Neural progenitor cell (in vitro differentiated cells): ENCODE measurements at regions not wholly inside any gene's neighbourhood (a gene's known extent, or its start where the extent isn't known, plus 50 kb on each side); places are given as distances from the start of the nearest gene placed in this dataset.

Experiments used
- DNase-seq: peaks from one replicate; pipeline ENCODE4 v3.0.0-alpha.2; 2016; ENCODE audit warnings: low spot score
- H2AFZ ChIP-seq: fragments of 200-600 bp; sonication (generic); replicated peaks from 2 replicates; pipeline ENCODE4 v1.6.1; 2016; ENCODE audit warnings: antibody characterized with exemption
- H3F3A ChIP-seq: fragments of 200-600 bp; sonication (generic); 2 replicates; pipeline ENCODE4 v1.6.1; 2016; ENCODE audit warnings: antibody characterized with exemption, low read depth
- H3K27ac ChIP-seq: fragments of 200-600 bp; sonication (generic); 2 replicates; pipeline ENCODE4 v1.5.1; 2016; ENCODE audit warnings: mild to moderate bottlenecking
- H3K27me3 ChIP-seq: fragments of 200-600 bp; sonication (generic); 2 replicates; pipeline ENCODE4 v1.6.1; 2016; ENCODE audit warnings: mild to moderate bottlenecking, moderate library complexity
- H3K36me3 ChIP-seq: fragments of 200-600 bp; sonication (generic); 2 replicates; pipeline ENCODE4 v1.5.1; 2016
- H3K4me1 ChIP-seq: fragments of 200-600 bp; sonication (generic); 2 replicates; pipeline ENCODE4 v1.6.1; 2016; ENCODE audit warnings: mixed run types
- H3K4me2 ChIP-seq: fragments of 200-600 bp; sonication (generic); 2 replicates; pipeline ENCODE4 v1.6.1; 2016
- H3K4me3 ChIP-seq: fragments of 200-600 bp; sonication (generic); 2 replicates; pipeline ENCODE4 v1.5.1; 2016
- H3K79me2 ChIP-seq: fragments of 200-600 bp; sonication (generic); 2 replicates; pipeline ENCODE4 v1.6.1; 2016; ENCODE audit warnings: low read depth
- H3K9ac ChIP-seq: fragments of 200-600 bp; sonication (generic); 2 replicates; pipeline ENCODE4 v1.6.1; 2016
- H3K9me3 ChIP-seq: fragments of 200-600 bp; sonication (generic); 2 replicates; pipeline ENCODE4 v1.5.1; 2016; ENCODE audit warnings: low read depth
- H4K20me1 ChIP-seq: fragments of 200-600 bp; sonication (generic); 2 replicates; pipeline ENCODE4 v1.6.1; 2016; ENCODE audit warnings: low read depth
- H3K27ac Mint-ChIP-seq: 3 replicates; pipeline ENCODE4 v1.8.0; 2021; ENCODE audit warnings: mixed read lengths
- H3K27me3 Mint-ChIP-seq: 2 replicates; pipeline ENCODE4 v1.8.0; 2022; ENCODE audit warnings: low read depth, mild to moderate bottlenecking, inconsistent platforms, moderate library complexity, mixed read lengths; ENCODE audit not compliant: insufficient read depth
- H3K36me3 Mint-ChIP-seq: 3 replicates; pipeline ENCODE4 v1.8.0; 2021; ENCODE audit warnings: mixed read lengths
- H3K4me1 Mint-ChIP-seq: 3 replicates; pipeline ENCODE4 v1.8.0; 2021; ENCODE audit warnings: mixed read lengths
- H3K4me3 Mint-ChIP-seq: 3 replicates; pipeline ENCODE4 v1.8.0; 2021; ENCODE audit warnings: mild to moderate bottlenecking, moderate library complexity, mixed read lengths
- H3K9me3 Mint-ChIP-seq: 3 replicates; pipeline ENCODE4 v1.8.0; 2020; ENCODE audit warnings: mixed read lengths
- EZH2 ChIP-seq: fragments of 200-600 bp; sonication (generic); IDR thresholded peaks from 2 replicates; pipeline ENCODE4 v1.6.1; 2017; ENCODE audit warnings: antibody characterized with exemption, mild to moderate bottlenecking, moderate library complexity
- EZH2phosphoT487 ChIP-seq: fragments of 200-600 bp; sonication (generic); IDR thresholded peaks from 2 replicates; pipeline ENCODE4 v1.6.1; 2017; ENCODE audit warnings: antibody characterized with exemption
- TF ChIP-seq, protein P1 (sequence below): fragments of 200-600 bp; sonication (generic); IDR thresholded peaks from 2 replicates; pipeline ENCODE4 v1.5.1; 2017; ENCODE audit warnings: antibody characterized with exemption, mild to moderate bottlenecking

DNA sequence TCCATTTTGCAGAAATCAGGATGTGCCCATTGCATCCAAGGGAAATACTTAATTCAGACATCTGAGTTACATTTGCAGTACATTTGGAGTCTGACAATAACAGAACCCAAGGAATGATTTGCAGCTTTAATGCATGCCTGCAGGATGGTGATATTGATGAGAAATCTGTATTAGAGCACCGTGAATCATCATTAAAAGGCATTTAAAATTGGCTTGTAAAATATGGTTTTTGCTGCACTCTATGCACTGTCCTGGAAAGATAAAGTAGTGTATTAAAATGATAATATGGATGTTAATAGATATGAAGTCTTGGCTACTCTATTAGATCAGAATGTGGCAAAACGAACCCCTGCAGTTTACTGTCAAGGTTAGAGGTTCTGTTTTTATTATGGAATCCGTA, 556.9 kb downstream of the MAT2B start:
- Mint-ChIP-seq H3K27me3 (no peaks in the 10 kb centered on the region), H3K36me3 (no peaks in the 10 kb centered on the region), H3K4me3 (no peak overlapping the region), H3K9me3 (no peaks in the 10 kb centered on the region), H3K4me1 (no peaks in the 10 kb centered on the region), H3K27ac (no peak overlapping the region)
- Histone ChIP-seq H3K4me2 (no peak overlapping the region), H3K9me3 (no peaks in the 10 kb centered on the region), H3K79me2 (no peaks in the 10 kb centered on the region), H3K4me1 (no peaks in the 10 kb centered on the region), H3K9ac (no peak overlapping the region), H3K27me3 (no peaks in the 10 kb centered on the region), H4K20me1 (no peaks in the 10 kb centered on the region), H3F3A (no peaks in the 10 kb centered on the region), H3K36me3 (no peaks in the 10 kb centered on the region), H3K4me3 (no peak overlapping the region), H2AFZ (no peak overlapping the region), H3K27ac (no peak overlapping the region)
- TF ChIP-seq EZH2phosphoT487, result no peak
- TF ChIP-seq, protein P1, sequence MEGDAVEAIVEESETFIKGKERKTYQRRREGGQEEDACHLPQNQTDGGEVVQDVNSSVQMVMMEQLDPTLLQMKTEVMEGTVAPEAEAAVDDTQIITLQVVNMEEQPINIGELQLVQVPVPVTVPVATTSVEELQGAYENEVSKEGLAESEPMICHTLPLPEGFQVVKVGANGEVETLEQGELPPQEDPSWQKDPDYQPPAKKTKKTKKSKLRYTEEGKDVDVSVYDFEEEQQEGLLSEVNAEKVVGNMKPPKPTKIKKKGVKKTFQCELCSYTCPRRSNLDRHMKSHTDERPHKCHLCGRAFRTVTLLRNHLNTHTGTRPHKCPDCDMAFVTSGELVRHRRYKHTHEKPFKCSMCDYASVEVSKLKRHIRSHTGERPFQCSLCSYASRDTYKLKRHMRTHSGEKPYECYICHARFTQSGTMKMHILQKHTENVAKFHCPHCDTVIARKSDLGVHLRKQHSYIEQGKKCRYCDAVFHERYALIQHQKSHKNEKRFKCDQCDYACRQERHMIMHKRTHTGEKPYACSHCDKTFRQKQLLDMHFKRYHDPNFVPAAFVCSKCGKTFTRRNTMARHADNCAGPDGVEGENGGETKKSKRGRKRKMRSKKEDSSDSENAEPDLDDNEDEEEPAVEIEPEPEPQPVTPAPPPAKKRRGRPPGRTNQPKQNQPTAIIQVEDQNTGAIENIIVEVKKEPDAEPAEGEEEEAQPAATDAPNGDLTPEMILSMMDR, result no peak
- TF ChIP-seq EZH2, result no peak
- no peak for DNase-seq

DNA sequence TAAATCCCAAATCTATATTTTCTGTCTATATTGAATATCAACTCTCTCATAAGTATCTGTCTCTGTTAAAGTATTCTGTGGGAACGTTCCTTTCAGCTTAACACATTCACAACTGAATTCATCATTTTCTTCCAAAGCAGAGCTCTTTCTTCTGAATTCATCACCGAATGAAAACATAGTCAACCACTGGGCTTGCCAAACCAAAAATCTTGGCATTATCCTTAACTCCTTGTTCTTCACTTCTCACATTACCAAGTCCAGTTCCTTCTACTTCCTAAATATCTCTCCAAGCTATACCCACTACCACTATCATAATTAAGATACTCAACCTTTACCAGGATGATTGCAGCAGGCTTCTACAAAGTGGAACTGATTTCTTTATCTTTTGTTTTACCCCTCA, 559.8 kb downstream of the MAT2B start:
- Mint-ChIP-seq H3K9me3 (no peaks in the 10 kb centered on the region), H3K4me1 (no peaks in the 10 kb centered on the region), H3K36me3 (no peaks in the 10 kb centered on the region), H3K27me3 (no peaks in the 10 kb centered on the region), H3K27ac (no peak overlapping the region), H3K4me3 (no peak overlapping the region)
- no peak for TF ChIP-seq EZH2
- no peak for TF ChIP-seq EZH2phosphoT487
- TF ChIP-seq, protein P1, result no peak
- Histone ChIP-seq H3K36me3 (no peaks in the 10 kb centered on the region), H3K9me3 (no peaks in the 10 kb centered on the region), H3K79me2 (no peaks in the 10 kb centered on the region), H3K9ac (no peak overlapping the region), H2AFZ (no peak overlapping the region), H3K27me3 (no peaks in the 10 kb centered on the region), H3F3A (no peaks in the 10 kb centered on the region), H3K4me1 (no peaks in the 10 kb centered on the region), H3K4me2 (no peak overlapping the region), H4K20me1 (no peaks in the 10 kb centered on the region), H3K27ac (no peak overlapping the region), H3K4me3 (no peak overlapping the region)
- DNase-seq, result no peak

DNA sequence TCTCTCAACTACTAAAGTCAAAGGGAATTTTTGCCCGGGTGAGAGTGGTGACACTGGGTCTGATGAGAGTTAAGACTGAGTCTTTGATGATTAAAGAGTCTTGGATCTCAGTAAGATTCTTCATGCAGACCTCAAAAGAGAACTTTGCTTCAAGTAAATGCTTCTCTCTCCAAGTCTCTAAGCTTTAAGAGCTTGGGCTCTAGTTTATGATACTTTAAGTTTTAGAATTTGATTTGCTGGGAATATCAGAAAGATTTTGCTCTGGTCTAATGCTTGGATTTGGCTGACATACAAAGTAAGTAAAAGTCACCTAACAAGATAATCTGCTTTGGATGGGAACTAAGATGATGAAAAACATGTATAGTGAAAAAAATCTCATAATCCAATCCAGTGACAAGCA, 566.3 kb downstream of the MAT2B start:
- no peaks in the 10 kb centered on the region for H4K20me1 ChIP-seq
- H3F3A ChIP-seq, result no peaks in the 10 kb centered on the region
- TF ChIP-seq EZH2phosphoT487 (no peak), EZH2 (no peak)
- TF ChIP-seq, protein P1, result no peak
- H3K9me3 ChIP-seq, result no peaks in the 10 kb centered on the region
- Mint-ChIP-seq H3K27ac (no peak overlapping the region), H3K4me3 (no peak overlapping the region), H3K36me3 (no peaks in the 10 kb centered on the region), H3K9me3 (no peaks in the 10 kb centered on the region), H3K27me3 (no peaks in the 10 kb centered on the region), H3K4me1 (no peaks in the 10 kb centered on the region)
- no peak overlapping the region for H3K9ac ChIP-seq
- no peaks in the 10 kb centered on the region for H3K4me1 ChIP-seq
- H3K27me3 ChIP-seq, result no peaks in the 10 kb centered on the region
- no peaks in the 10 kb centered on the region for H3K36me3 ChIP-seq
- DNase-seq, result no peak
- no peak overlapping the region for H3K4me2 ChIP-seq
- H3K4me3 ChIP-seq, result no peak overlapping the region
- no peak overlapping the region for H3K27ac ChIP-seq
- no peak overlapping the region for H2AFZ ChIP-seq
- H3K79me2 ChIP-seq, result no peaks in the 10 kb centered on the region

DNA sequence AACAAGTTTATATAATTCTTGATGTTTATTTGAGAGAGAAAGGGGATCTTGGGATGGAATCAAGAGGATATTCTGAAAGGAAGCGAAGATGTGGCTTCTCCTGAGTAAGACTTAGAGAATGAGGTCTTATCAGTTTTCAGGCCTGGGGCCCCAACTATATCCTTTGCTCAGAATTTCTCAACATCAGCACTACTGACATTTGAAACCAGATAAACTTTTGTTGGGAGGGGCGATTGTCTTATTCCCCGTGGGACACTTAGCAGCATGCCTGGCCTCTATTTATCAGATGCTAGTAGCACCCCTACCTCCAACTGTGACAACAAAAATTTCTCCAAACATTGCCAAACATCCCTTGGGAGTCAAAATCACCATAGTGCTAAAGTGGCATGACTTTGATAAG, 567.7 kb downstream of the MAT2B start:
- Histone ChIP-seq H3K9me3 (no peaks in the 10 kb centered on the region), H3K36me3 (no peaks in the 10 kb centered on the region), H3K9ac (no peak overlapping the region), H3K27me3 (no peaks in the 10 kb centered on the region), H3K27ac (no peak overlapping the region), H3F3A (no peaks in the 10 kb centered on the region), H3K4me2 (no peak overlapping the region), H4K20me1 (no peaks in the 10 kb centered on the region), H3K4me1 (no peaks in the 10 kb centered on the region), H3K4me3 (no peak overlapping the region), H3K79me2 (no peaks in the 10 kb centered on the region), H2AFZ (no peak overlapping the region)
- TF ChIP-seq, protein P1, result no peak
- Mint-ChIP-seq H3K4me1 (no peaks in the 10 kb centered on the region), H3K9me3 (no peaks in the 10 kb centered on the region), H3K4me3 (no peak overlapping the region), H3K27ac (no peak overlapping the region), H3K27me3 (no peaks in the 10 kb centered on the region), H3K36me3 (no peaks in the 10 kb centered on the region)
- DNase-seq, result no peak
